Mammary epithelial cell (primary cell): ENCODE measurements at regions not wholly inside any gene's neighbourhood (a gene's known extent, or its start where the extent isn't known, plus 50 kb on each side); places are given as distances from the start of the nearest gene placed in this dataset.

Experiments
- CTCF ChIP-seq, 2 donors: IDR thresholded peaks in 1 of 2; conservative IDR thresholded peaks in 1 of 2; 2 replicates each; pipeline ENCODE4 v1.5.1; 2011 to 2012; ENCODE audit warnings: inconsistent platforms in 2 of 2, low read length in 2 of 2, mild to moderate bottlenecking in 2 of 2, control low read depth in 1 of 2, low read depth in 1 of 2; ENCODE audit not compliant: insufficient read depth in 1 of 2; ENCODE audit errors: extremely low read depth in 1 of 2
- EZH2 ChIP-seq: IDR thresholded peaks from 2 replicates; pipeline ENCODE4 v1.6.1; 2012; ENCODE audit warnings: low read length, inconsistent platforms, borderline replicate concordance

GRCh38 chr3:59535791-59536221, 486.0 kb upstream of the CFAP20DC start:
- TF ChIP-seq CTCF (conservative IDR thresholded peaks at IDR 0.05 in 1 of 2, IDR thresholded peaks at IDR 0.05 in 1 of 2; ENCODE audit: extremely low read depth in 1 of 2, insufficient read depth in 1 of 2, low read depth in 1 of 2, low read length in 2 of 2) (no peak), EZH2 (no peak)
